ENCODE measurements at regions not wholly inside any gene's neighbourhood (a gene's known extent, or its start where the extent isn't known, plus 50 kb on each side); places are given as distances from the start of the nearest gene placed in this dataset.

- no peak overlapping the region for H3K27ac ChIP-seq (ENCODE audit: low read depth, low read length)
- 88 to 89% (median 88%) methylated on average over 4 of the region's 4 CpGs for WGBS, 3 donors
Observed at GRCh38 chr2:147501968-147502367, 342.9 kb upstream of the ACVR2A start.

GRCh38 chr2:147500819-147501395, 343.9 kb upstream of the ACVR2A start:
- WGBS, 3 donors, result 53 to 68% (median 55%) methylated on average over 1 of the region's 1 CpG

DNA sequence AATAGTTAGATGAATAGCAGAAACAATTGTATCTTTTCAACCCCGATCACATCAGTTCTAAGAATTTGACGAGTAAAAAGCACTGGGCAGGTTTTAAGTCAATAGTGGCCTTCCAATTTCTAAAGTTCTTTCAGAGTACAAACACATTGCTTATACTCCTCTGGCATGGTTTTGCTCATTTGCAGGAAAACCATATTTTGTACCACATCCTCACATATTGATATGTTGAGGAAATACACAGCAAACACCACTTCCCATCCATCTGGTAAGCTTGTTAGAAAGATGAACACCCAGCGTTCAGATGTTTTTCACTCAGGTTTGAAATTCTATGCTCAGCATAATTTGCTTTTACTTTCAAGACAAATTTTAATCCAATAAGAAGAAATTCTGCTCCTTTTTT, 344.6 kb upstream of the ACVR2A start:
- no peak overlapping the region for H3K27ac ChIP-seq (ENCODE audit: low read depth, low read length)
- 42 to 79% (median 46%) methylated on average over 3 of the region's 3 CpGs for WGBS, 3 donors

More at GRCh38 chr2:147500819-147501395, 343.9 kb upstream of the ACVR2A start:
- no peak overlapping the region for H3K27ac ChIP-seq (ENCODE audit: low read depth, low read length)

DNA sequence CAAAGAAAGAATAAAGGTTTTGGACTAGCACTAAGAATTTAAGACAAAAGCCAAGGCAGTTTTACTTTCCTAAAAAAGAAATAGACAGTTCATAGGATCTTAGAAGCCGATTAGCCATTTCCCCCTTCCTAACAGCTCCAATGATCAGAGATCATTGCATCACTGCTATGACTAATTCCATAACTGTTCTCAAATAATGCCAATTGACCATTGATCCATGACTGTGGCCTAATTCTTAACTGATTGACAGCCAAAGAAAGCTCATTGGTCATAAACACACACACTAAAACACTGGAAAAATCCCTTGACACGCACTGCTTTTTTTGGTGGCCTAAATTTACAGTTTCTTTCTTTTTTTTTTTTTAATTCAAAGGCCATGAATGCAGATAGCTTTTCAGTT, 345.0 kb upstream of the ACVR2A start:
- H3K27ac ChIP-seq (ENCODE audit: low read depth, low read length), result no peak overlapping the region
- WGBS, 3 donors, result 51 to 85% (median 53%) methylated on average over 2 of the region's 2 CpGs

GRCh38 chr2:147495734-147496133, 349.1 kb upstream of the ACVR2A start:
- 88 to 89% (median 89%) methylated on average over 5 of the region's 5 CpGs for WGBS, 3 donors
- no peak overlapping the region for H3K27ac ChIP-seq (ENCODE audit: low read depth, low read length)

DNA sequence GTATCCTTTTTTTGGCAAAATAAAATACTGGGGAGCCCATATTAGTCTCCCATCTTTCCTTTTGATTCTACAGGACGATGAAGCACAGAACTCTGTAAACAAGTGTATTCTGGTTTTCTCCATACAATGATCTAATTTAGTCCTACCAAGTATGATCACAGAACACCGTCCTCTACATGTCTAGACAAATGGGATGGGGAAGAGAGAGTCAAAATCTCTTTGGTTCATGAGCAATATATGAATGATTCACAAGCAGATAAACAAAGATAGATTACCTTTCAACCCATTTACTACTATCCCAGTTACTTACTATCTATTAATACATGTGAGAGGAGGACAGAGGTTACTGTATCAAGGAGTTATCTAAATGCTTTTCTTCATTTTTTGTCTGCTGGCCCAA, 352.4 kb upstream of the ACVR2A start:
- 80 to 96% (median 90%) methylated on average over 2 of the region's 2 CpGs for WGBS, 3 donors
- H3K27ac ChIP-seq (ENCODE audit: low read depth, low read length), result no peak overlapping the region

DNA sequence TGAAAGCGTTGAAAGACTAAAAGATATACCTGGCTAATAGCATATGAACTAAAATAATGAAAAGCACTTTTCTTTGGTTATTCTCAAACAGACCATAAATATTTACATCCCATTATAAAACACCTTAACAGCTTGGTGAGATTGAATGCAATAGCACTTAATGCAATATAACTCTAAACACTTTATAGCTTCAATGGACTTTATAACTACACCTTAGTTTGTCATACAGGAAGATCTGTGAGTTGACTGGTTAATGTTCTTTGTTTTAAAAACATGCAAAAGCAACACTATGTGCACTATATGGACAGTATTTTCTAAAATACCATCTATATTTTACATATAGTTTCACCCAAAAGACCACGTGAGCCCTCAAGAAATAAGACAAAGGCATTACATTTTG, 353.3 kb upstream of the ACVR2A start:
- H3K27ac ChIP-seq (ENCODE audit: low read depth, low read length), result no peak overlapping the region
- WGBS, 3 donors, result 93 to 94% (median 93%) methylated on average over 2 of the region's 2 CpGs

GRCh38 chr2:147490401-147491261, 354.2 kb upstream of the ACVR2A start:
- H3K27ac ChIP-seq (ENCODE audit: low read depth, low read length), result no peak overlapping the region
- 56 to 70% (median 58%) methylated on average over 5 of the region's 5 CpGs for WGBS, 3 donors

GRCh38 chr2:147488472-147488871, 356.4 kb upstream of the ACVR2A start:
- WGBS, 3 donors, result 95 to 100% (median 96%) methylated on average over 3 of the region's 3 CpGs
- no peak overlapping the region for H3K27ac ChIP-seq (ENCODE audit: low read depth, low read length)

- 84 to 94% (median 86%) methylated on average over 2 of the region's 2 CpGs for WGBS, 3 donors
- H3K27ac ChIP-seq (ENCODE audit: low read depth, low read length), result no peak overlapping the region
Observed at GRCh38 chr2:147487978-147488289, 356.9 kb upstream of the ACVR2A start.

DNA sequence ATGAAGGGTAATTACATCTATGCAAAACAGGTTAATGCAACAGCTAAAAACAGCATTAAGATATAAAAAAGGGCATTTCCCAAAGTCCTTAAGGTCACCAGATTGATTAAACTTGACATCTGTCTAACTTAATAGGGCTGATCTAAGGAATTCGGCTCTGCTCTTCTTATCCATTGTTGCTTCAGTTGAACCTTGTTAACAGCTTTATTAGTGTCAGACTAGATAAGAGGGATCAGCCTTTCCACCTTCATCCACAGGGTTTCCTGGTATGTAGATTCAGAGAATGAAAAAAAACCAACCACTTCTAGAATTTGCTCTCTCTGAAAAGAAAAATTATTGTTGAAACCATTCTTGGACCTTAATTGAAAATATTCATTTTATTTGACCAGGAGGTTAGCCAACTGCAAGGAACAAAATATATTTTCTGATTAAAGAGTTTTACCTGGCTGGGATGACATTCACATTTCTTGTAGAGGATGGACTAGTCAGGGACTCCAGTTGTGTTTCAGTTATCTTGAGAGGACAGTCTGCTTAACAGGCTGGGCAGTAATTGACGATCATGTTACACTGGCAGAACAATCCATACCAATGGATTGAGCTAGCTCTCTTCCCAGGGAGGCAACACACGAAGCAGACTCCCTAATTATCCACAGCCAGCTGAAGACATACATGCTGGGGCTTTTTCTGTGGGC, 357.4 kb upstream of the ACVR2A start:
- WGBS, 3 donors, result 69 to 79% (median 78%) methylated on average over 3 of the region's 3 CpGs
- H3K27ac ChIP-seq (ENCODE audit: low read depth, low read length), result no peak overlapping the region

DNA sequence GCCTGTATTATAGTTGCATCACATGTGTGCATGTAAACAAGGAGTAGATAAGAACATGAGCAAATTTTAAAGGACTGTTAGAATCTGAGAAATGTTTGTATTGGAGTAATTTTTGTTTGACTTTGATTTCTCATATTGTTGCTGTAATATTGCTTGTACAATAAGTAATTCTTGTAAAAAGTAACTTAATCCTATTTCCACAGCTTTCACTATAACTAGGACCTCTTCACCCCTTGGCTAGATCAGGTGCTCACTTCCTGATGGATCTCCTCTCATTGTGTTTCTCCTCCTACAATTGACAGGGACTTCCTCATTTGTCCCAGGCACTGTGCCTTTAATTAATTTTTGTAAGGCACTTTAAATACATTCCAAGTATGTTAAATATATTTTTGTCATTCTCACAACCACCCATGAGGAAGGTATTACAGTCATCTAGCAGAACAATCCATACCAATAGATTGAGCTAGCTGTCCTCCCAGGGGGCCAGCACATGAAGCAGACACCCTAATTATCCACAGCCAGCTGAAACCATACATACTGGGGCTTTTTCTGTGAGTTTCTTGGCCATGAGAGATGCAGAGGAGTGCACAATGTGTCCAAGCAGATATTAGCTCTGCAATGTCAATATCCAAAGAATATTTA, 359.5 kb upstream of the ACVR2A start:
- no peak overlapping the region for H3K27ac ChIP-seq (ENCODE audit: low read depth, low read length)

DNA sequence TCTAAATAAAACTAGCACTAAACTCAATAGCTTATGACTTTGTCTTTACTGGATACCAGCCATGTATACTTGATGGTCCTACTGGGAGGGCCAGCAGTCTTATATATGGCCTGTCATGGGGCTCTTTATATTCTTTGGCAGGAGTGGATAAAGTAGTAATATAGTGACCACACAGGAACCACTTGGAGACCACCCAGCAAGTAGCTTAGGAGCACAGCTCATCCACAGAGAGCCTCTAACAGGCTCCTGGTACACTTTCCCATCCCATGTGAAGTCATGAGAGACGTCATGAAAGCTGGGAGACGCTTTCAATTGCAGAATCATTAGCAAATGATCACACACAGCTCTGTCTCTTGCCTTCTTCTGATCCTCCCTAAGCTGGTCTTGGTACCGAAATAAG, 360.9 kb upstream of the ACVR2A start:
- H3K27ac ChIP-seq (ENCODE audit: low read depth, low read length), result no peak overlapping the region
- 60 to 78% (median 63%) methylated on average over 3 of the region's 3 CpGs for WGBS, 3 donors

DNA sequence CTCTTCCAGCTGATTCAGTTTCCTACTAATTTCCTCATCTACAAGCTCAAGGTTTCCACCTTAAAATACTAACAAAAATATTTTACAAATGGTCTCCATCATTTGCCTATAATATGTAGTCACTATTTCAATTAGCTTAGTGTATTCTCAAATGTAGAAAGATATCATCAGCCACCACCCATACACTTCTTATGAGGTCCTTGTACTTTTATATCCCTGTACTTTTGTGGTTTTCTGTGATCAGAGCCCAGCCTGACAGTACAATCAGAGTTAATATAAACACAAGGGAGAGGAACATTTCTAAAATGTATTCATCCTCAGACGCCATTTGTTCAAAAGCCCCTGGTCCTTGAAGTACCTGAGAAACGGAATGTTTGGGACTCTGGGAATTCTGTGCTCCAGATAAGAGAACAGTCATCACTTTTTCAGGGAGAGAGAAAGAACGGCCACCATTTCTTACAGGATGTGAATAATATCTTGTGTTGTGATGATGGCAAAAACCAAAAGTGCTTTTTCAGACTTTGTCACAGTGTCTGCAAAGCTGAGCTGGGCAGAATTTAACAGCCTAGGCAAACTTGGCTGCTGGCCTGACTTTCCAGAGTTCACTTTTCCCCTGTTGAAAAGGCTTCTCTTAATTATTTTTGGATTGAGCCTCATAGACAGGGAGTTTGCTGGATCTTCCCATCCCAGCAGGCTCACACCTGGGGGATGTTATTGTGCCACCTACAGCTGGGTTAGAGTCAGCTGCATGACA, 361.7 kb upstream of the ACVR2A start:
- 68 to 77% (median 71%) methylated on average over 3 of the region's 3 CpGs for WGBS, 3 donors

DNA sequence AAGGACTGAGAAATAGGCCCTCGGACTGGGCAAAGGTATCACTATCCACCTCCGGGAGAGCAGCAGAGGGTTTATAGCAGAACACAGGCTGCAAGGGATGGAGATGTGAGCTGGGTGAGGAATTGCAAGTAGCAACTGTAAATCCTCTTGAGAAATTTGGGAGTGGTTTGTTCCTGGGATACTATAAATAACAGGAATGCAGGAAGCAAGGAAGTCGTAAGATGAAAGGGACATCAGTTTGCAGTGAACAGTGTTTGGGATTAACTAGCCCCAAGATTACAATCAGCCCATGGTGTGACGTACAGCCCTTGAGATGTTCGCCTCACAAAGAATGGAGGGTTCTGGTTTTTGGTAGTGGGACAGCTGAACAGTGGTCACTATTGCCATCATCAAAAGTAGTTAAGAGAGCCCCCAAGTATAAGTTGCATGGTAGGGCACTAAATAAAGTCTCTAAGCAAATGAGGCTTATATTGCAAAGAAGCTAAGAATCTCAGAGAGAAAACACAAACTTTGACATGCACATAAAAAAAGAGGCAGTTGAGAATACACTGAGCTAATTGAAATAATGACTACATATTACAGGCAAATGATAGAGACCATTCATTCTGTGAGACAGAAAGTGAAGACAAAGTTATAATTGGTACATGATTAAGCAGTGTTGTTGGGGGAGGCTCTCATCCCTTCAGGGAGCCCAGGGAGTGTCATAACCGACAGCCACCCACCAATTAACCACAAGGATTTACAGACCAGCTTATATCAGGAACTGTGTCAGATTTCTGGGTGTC, 362.5 kb upstream of the ACVR2A start:
- 67 to 86% (median 70%) methylated on average over 6 of the region's 6 CpGs for WGBS, 3 donors
- H3K27ac ChIP-seq (ENCODE audit: low read depth, low read length), result no peak overlapping the region

More for the DNA sequence above, 361.7 kb upstream of the ACVR2A start:
- no peak overlapping the region for H3K27ac ChIP-seq (ENCODE audit: low read depth, low read length)

DNA sequence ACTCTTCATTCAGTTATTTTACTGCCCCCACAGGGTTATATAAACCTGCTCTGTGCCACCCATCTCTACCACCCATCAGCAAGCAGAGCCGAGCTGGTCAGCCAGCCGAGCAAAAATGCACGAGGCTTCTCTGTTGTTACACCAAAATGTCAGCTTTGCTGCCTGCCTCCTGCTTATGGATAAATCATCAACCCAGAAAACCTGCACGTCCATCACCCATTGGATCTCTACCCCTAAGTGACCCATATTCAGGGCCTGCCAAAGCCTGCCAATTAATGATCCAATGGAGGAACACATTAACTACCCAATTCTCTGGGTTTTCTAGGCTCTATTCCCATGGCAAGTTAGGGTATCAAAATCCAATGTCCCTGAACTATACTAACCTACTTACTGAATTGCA, 365.5 kb upstream of the ACVR2A start:
- 83 to 93% (median 91%) methylated on average over 4 of the region's 4 CpGs for WGBS, 3 donors
- H3K27ac ChIP-seq (ENCODE audit: low read depth, low read length), result no peak overlapping the region

GRCh38 chr2:147473075-147473474, 371.8 kb upstream of the ACVR2A start:
- no peak overlapping the region for H3K27ac ChIP-seq (ENCODE audit: low read depth, low read length)

DNA sequence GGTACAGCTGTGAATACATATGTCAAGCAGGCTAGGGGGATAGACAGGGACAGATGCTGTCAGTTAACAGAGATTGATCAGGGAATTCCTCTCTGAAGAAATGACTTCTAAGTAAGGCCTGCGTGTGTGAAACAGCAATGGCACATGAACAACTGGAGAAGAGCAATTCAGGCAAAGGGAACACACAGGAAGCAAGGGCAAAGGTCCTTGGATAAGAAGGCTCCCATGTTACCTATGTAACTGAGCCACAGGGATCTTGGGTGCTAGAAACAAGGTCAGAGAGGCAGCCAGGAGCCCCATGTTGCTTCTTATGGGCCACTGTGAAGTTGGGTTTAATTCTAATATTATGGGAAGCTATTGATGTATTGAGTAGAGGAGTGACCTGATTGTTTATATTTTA, 373.7 kb upstream of the ACVR2A start:
- H3K27ac ChIP-seq (ENCODE audit: low read depth, low read length), result no peak overlapping the region
- 88 to 91% (median 90%) methylated on average over 1 of the region's 1 CpG for WGBS, 3 donors

Measured in adipose tissue (tissue), 3 donors.